Superior temporal gyrus (tissue), 1 donor: ENCODE measurements at regions not wholly inside any gene's neighbourhood (a gene's known extent, or its start where the extent isn't known, plus 50 kb on each side); places are given as distances from the start of the nearest gene placed in this dataset.
"Not testable (repeated sequence)": the region's sequence is repeated elsewhere in the genome, so short reads cannot be mapped to it uniquely, and the experiment has no call there.

Source experiments
- DNase-seq: peaks from one replicate; pipeline ENCODE4 v3.0.0-alpha.2; 2016; ENCODE audit errors: extremely low spot score

- DNase-seq = no peak
Observed at GRCh38 chr10:61271127-61271780, 181.9 kb downstream of the TMEM26 start.

- no peak for DNase-seq
Observed at GRCh38 chr10:61263518-61263917, 189.7 kb downstream of the TMEM26 start.

- DNase-seq = peak; percentile 35
Observed at GRCh38 chr10:61262486-61263261, 190.5 kb downstream of the TMEM26 start.

GRCh38 chr10:61257956-61258496 is 195.2 kb downstream of the TMEM26 start:
- DNase-seq = no peak

- DNase-seq = no peak
Observed at GRCh38 chr10:61257136-61257535, 196.0 kb downstream of the TMEM26 start.

GRCh38 chr10:61252326-61252725 is 200.9 kb downstream of the TMEM26 start:
- DNase-seq = not testable (repeated sequence)

GRCh38 chr10:61251089-61251488 is 202.1 kb downstream of the TMEM26 start:
- DNase-seq = no peak

- DNase-seq = no peak
Observed at GRCh38 chr10:61250131-61250530, 203.1 kb downstream of the TMEM26 start.

GRCh38 chr10:61248013-61248412 is 205.2 kb downstream of the TMEM26 start:
- no peak for DNase-seq

GRCh38 chr10:61244261-61244775 is 208.9 kb downstream of the TMEM26 start:
- DNase-seq = no peak

GRCh38 chr10:61232780-61233179 is 220.4 kb downstream of the TMEM26 start:
- DNase-seq = no peak

GRCh38 chr10:61225939-61226338 is 227.2 kb downstream of the TMEM26 start:
- DNase-seq = no peak

GRCh38 chr10:61223576-61223975 is 229.6 kb downstream of the TMEM26 start:
- DNase-seq = no peak

- DNase-seq = no peak
Observed at GRCh38 chr10:61219696-61220095, 233.5 kb downstream of the TMEM26 start.

- no peak for DNase-seq
Observed at GRCh38 chr10:61217851-61218565, 235.2 kb downstream of the TMEM26 start.

- no peak for DNase-seq
Observed at GRCh38 chr10:61215246-61215645, 237.9 kb downstream of the TMEM26 start.

- no peak for DNase-seq
Observed at GRCh38 chr10:61211468-61211867, 241.7 kb downstream of the TMEM26 start.

GRCh38 chr10:61197057-61197456 is 253.1 kb upstream of the RHOBTB1 start:
- no peak for DNase-seq

GRCh38 chr10:61195211-61195610 is 251.2 kb upstream of the RHOBTB1 start:
- no peak for DNase-seq

GRCh38 chr10:61192589-61192988 is 248.6 kb upstream of the RHOBTB1 start:
- not testable (repeated sequence) for DNase-seq

GRCh38 chr10:61192042-61192441 is 248.1 kb upstream of the RHOBTB1 start:
- no peak for DNase-seq

- DNase-seq = no peak
Observed at GRCh38 chr10:61189912-61190311, 245.9 kb upstream of the RHOBTB1 start.
